HepG2 (cell line): ENCODE measurements at regions not wholly inside any gene's neighbourhood (a gene's known extent, or its start where the extent isn't known, plus 50 kb on each side); places are given as distances from the start of the nearest gene placed in this dataset.
A peak's percentile ranks its signal among the peaks of the same experiment; 100 is the strongest.

ENCODE experiments used
- GATAD1 ChIP-seq: IDR thresholded peaks from 2 replicates; pipeline ENCODE4 v1.6.1; 2016; ENCODE audit warnings: missing genetic modification reagents, missing compliant biosample characterization
- HDAC6 ChIP-seq: fragments of 200-600 bp; sonication (generic); IDR thresholded peaks from 2 replicates; pipeline ENCODE4 v1.7.0; 2017; ENCODE audit warnings: mild to moderate bottlenecking, antibody characterized with exemption, low read length, low read depth
- HNF4A ChIP-seq: sonication (generic); formaldehyde crosslinking; IDR thresholded peaks from 2 replicates; pipeline ENCODE4 v1.4.0; 2020; ENCODE audit warnings: missing genetic modification reagents
- MAFK ChIP-seq, 2 experiments: IDR thresholded peaks in 1 of 2; conservative IDR thresholded peaks in 1 of 2; 2 replicates each; pipeline ENCODE4 v1.6.1; 2011; ENCODE audit warnings: improper control_type of control experiment in 2 of 2, low read length in 2 of 2
- NBN ChIP-seq: fragments of 450-650 bp; conservative IDR thresholded peaks from 2 replicates; pipeline ENCODE4 v1.6.1; 2017
- POLR2G ChIP-seq: fragments of 200-400 bp; formaldehyde crosslinking; IDR thresholded peaks from 2 replicates; pipeline ENCODE4 v1.6.1; 2018; ENCODE audit warnings: mild to moderate bottlenecking, low read depth, low read length, moderate library complexity
- RAD21 ChIP-seq: fragments of 450-650 bp; formaldehyde crosslinking; IDR thresholded peaks from 2 replicates; pipeline ENCODE4 v1.5.0; 2020; ENCODE audit warnings: mild to moderate bottlenecking
- SMAD1 ChIP-seq: sonication (generic); formaldehyde crosslinking; IDR thresholded peaks from 2 replicates; pipeline ENCODE4 v1.4.0; 2020; ENCODE audit warnings: missing genetic modification reagents, low read depth, mild to moderate bottlenecking, borderline replicate concordance
- ZIK1 ChIP-seq: sonication (generic); formaldehyde crosslinking; IDR thresholded peaks from 2 replicates; pipeline ENCODE4 v1.5.0; 2020; ENCODE audit warnings: mild to moderate bottlenecking, low read depth, missing genetic modification reagents, borderline replicate concordance
- ZNF17 ChIP-seq: sonication (generic); formaldehyde crosslinking; IDR thresholded peaks from 2 replicates; pipeline ENCODE4 v1.5.0; 2020; ENCODE audit warnings: mild to moderate bottlenecking, missing genetic modification reagents
- ZNF7 ChIP-seq: IDR thresholded peaks from 2 replicates; pipeline ENCODE4 v1.6.1; 2016; ENCODE audit warnings: missing biosample characterization, missing genetic modification reagents
- ZNF777 ChIP-seq: sonication (generic); formaldehyde crosslinking; IDR thresholded peaks from 2 replicates; pipeline ENCODE4 v1.4.0; 2020; ENCODE audit warnings: missing genetic modification reagents
- TF ChIP-seq, protein P1 (sequence below): sonication (generic); formaldehyde crosslinking; IDR thresholded peaks from 2 replicates; pipeline ENCODE4 v1.5.1; 2020; ENCODE audit warnings: mild to moderate bottlenecking, missing genetic modification reagents, borderline replicate concordance
- TF ChIP-seq, protein P2 (sequence below): sonication (generic); formaldehyde crosslinking; IDR thresholded peaks from 2 replicates; pipeline ENCODE4 v1.4.0; 2020; ENCODE audit warnings: mild to moderate bottlenecking, low read depth, missing genetic modification reagents
- TF ChIP-seq, protein P3 (sequence below): sonication (generic); formaldehyde crosslinking; IDR thresholded peaks from 2 replicates; pipeline ENCODE4 v1.8.1; 2022; ENCODE audit warnings: mild to moderate bottlenecking, missing genetic modification reagents
- TF ChIP-seq, protein P4 (sequence below): sonication (generic); formaldehyde crosslinking; IDR thresholded peaks from 2 replicates; pipeline ENCODE4 v1.4.0; 2020; ENCODE audit warnings: missing genetic modification reagents, mild to moderate bottlenecking, borderline replicate concordance
- TF ChIP-seq, protein P5 (sequence below): sonication (generic); formaldehyde crosslinking; IDR thresholded peaks from 2 replicates; pipeline ENCODE4 v1.9.0; 2021; ENCODE audit warnings: missing genetic modification reagents, borderline replicate concordance

DNA sequence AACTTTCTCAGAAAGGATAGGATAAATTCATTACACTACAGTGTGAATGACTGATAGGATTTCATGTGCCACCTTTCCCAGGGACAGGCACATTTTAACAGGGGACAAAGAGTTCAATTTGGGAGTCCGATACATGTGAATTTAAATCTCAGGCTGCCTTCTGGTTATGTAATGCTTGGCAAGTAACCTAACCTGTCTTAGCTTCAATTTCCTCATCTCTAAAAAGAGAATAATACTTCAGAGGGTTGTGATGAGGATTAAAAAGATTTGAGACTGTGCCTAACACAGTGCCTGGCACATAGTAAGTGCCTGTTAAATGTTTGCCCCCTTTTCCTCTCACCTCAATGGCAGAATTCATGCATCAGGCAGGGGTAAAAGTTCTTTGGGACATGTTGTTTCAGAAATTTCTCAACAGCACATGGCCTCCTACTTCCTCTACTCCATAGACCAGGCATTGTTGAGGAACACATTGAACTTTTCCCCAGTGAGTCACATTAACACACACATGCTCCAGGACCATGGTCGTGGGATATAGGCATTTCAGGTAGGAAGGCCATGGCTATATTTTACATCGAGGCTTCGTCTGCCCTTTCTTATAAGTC is 94.6 kb upstream of the EGFLAM start (continued):
- TF ChIP-seq, protein P1, sequence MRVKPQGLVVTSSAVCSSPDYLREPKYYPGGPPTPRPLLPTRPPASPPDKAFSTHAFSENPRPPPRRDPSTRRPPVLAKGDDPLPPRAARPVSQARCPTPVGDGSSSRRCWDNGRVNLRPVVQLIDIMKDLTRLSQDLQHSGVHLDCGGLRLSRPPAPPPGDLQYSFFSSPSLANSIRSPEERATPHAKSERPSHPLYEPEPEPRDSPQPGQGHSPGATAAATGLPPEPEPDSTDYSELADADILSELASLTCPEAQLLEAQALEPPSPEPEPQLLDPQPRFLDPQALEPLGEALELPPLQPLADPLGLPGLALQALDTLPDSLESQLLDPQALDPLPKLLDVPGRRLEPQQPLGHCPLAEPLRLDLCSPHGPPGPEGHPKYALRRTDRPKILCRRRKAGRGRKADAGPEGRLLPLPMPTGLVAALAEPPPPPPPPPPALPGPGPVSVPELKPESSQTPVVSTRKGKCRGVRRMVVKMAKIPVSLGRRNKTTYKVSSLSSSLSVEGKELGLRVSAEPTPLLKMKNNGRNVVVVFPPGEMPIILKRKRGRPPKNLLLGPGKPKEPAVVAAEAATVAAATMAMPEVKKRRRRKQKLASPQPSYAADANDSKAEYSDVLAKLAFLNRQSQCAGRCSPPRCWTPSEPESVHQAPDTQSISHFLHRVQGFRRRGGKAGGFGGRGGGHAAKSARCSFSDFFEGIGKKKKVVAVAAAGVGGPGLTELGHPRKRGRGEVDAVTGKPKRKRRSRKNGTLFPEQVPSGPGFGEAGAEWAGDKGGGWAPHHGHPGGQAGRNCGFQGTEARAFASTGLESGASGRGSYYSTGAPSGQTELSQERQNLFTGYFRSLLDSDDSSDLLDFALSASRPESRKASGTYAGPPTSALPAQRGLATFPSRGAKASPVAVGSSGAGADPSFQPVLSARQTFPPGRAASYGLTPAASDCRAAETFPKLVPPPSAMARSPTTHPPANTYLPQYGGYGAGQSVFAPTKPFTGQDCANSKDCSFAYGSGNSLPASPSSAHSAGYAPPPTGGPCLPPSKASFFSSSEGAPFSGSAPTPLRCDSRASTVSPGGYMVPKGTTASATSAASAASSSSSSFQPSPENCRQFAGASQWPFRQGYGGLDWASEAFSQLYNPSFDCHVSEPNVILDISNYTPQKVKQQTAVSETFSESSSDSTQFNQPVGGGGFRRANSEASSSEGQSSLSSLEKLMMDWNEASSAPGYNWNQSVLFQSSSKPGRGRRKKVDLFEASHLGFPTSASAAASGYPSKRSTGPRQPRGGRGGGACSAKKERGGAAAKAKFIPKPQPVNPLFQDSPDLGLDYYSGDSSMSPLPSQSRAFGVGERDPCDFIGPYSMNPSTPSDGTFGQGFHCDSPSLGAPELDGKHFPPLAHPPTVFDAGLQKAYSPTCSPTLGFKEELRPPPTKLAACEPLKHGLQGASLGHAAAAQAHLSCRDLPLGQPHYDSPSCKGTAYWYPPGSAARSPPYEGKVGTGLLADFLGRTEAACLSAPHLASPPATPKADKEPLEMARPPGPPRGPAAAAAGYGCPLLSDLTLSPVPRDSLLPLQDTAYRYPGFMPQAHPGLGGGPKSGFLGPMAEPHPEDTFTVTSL (CRISPR knock-in tag), result peak; percentile 72; the same call in 1 of the 2 replicates
- TF ChIP-seq HNF4A (peak; percentile 77), GATAD1 (CRISPR knock-in tag) (0 out of 2 replicates have a peak, but pooled peaks have one; percentile 22), ZNF17 (CRISPR knock-in tag) (no peak), NBN (no peak), ZNF777 (CRISPR knock-in tag) (no peak), MAFK (conservative IDR thresholded peaks at IDR 0.05 in 1 of 2, IDR thresholded peaks at IDR 0.05 in 1 of 2; ENCODE audit: low read length in 2 of 2) (no peak), POLR2G (no peak; the same call in none of the 2 replicates), HDAC6 (no peak), SMAD1 (CRISPR knock-in tag) (no peak), RAD21 (CRISPR knock-in tag) (no peak), ZNF7 (CRISPR knock-in tag) (peak; percentile 49; the same call in 1 of the 2 replicates), ZIK1 (no peak)
- TF ChIP-seq, protein P2, sequence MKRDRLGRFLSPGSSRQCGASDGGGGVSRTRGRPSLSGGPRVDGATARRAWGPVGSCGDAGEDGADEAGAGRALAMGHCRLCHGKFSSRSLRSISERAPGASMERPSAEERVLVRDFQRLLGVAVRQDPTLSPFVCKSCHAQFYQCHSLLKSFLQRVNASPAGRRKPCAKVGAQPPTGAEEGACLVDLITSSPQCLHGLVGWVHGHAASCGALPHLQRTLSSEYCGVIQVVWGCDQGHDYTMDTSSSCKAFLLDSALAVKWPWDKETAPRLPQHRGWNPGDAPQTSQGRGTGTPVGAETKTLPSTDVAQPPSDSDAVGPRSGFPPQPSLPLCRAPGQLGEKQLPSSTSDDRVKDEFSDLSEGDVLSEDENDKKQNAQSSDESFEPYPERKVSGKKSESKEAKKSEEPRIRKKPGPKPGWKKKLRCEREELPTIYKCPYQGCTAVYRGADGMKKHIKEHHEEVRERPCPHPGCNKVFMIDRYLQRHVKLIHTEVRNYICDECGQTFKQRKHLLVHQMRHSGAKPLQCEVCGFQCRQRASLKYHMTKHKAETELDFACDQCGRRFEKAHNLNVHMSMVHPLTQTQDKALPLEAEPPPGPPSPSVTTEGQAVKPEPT, result no peak
- TF ChIP-seq, protein P3, sequence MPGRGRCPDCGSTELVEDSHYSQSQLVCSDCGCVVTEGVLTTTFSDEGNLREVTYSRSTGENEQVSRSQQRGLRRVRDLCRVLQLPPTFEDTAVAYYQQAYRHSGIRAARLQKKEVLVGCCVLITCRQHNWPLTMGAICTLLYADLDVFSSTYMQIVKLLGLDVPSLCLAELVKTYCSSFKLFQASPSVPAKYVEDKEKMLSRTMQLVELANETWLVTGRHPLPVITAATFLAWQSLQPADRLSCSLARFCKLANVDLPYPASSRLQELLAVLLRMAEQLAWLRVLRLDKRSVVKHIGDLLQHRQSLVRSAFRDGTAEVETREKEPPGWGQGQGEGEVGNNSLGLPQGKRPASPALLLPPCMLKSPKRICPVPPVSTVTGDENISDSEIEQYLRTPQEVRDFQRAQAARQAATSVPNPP (CRISPR knock-in tag), result no peak
- TF ChIP-seq, protein P4, sequence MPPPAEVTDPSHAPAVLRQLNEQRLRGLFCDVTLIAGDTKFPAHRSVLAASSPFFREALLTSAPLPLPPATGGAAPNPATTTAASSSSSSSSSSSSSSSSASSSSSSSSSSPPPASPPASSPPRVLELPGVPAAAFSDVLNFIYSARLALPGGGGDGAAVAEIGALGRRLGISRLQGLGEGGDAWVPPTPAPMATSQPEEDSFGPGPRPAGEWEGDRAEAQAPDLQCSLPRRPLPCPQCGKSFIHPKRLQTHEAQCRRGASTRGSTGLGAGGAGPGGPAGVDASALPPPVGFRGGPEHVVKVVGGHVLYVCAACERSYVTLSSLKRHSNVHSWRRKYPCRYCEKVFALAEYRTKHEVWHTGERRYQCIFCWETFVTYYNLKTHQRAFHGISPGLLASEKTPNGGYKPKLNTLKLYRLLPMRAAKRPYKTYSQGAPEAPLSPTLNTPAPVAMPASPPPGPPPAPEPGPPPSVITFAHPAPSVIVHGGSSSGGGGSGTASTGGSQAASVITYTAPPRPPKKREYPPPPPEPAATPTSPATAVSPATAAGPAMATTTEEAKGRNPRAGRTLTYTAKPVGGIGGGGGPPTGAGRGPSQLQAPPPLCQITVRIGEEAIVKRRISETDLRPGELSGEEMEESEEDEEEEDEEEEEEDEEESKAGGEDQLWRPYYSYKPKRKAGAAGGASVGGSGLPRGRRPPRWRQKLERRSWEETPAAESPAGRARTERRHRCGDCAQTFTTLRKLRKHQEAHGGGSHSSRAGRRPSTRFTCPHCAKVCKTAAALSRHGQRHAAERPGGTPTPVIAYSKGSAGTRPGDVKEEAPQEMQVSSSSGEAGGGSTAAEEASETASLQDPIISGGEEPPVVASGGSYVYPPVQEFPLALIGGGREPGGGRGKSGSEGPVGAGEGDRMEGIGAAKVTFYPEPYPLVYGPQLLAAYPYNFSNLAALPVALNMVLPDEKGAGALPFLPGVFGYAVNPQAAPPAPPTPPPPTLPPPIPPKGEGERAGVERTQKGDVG (CRISPR knock-in tag), result no peak
- TF ChIP-seq, protein P5, sequence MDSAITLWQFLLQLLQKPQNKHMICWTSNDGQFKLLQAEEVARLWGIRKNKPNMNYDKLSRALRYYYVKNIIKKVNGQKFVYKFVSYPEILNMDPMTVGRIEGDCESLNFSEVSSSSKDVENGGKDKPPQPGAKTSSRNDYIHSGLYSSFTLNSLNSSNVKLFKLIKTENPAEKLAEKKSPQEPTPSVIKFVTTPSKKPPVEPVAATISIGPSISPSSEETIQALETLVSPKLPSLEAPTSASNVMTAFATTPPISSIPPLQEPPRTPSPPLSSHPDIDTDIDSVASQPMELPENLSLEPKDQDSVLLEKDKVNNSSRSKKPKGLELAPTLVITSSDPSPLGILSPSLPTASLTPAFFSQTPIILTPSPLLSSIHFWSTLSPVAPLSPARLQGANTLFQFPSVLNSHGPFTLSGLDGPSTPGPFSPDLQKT, result no peak
